GM04503 (cell line): ENCODE measurements at regions not wholly inside any gene's neighbourhood (a gene's known extent, or its start where the extent isn't known, plus 50 kb on each side); places are given as distances from the start of the nearest gene placed in this dataset.

Source experiments
- DNase-seq: peaks from one replicate; pipeline ENCODE4 v3.0.0-alpha.2; 2012; ENCODE audit warnings: low read depth

- no peak for DNase-seq
Observed at GRCh38 chr17:56648321-56648720, 54.8 kb downstream of the NOG start.

- no peak for DNase-seq
Observed at GRCh38 chr17:56648806-56649205, 55.3 kb downstream of the NOG start.

GRCh38 chr17:56652628-56653027 lies 59.1 kb downstream of the NOG start:
- DNase-seq, result no peak

- DNase-seq, result no peak
Observed at GRCh38 chr17:56653877-56654276, 60.4 kb downstream of the NOG start.

- DNase-seq, result no peak
Observed at GRCh38 chr17:56656701-56657327, 63.3 kb downstream of the NOG start.

- DNase-seq, result no peak
Observed at GRCh38 chr17:56658648-56659047, 65.1 kb downstream of the NOG start.

GRCh38 chr17:56659622-56660021 lies 66.1 kb downstream of the NOG start:
- DNase-seq, result no peak

GRCh38 chr17:56661906-56662305 lies 68.4 kb downstream of the NOG start:
- DNase-seq, result no peak

- DNase-seq, result no peak
Observed at GRCh38 chr17:56665864-56666263, 72.4 kb downstream of the NOG start.

- no peak for DNase-seq
Observed at GRCh38 chr17:56667925-56668458, 74.5 kb downstream of the NOG start.

- DNase-seq, result no peak
Observed at GRCh38 chr17:56672195-56672594, 78.7 kb downstream of the NOG start.

- no peak for DNase-seq
Observed at GRCh38 chr17:56674401-56674925, 81.0 kb downstream of the NOG start.

GRCh38 chr17:56675876-56676660 lies 82.6 kb downstream of the NOG start:
- DNase-seq, result no peak

GRCh38 chr17:56676810-56677209 lies 83.3 kb downstream of the NOG start:
- no peak for DNase-seq

- no peak for DNase-seq
Observed at GRCh38 chr17:56678249-56679114, 85.0 kb downstream of the NOG start.

GRCh38 chr17:56679115-56679776 lies 85.7 kb downstream of the NOG start:
- no peak for DNase-seq

- no peak for DNase-seq
Observed at GRCh38 chr17:56679777-56680422, 86.4 kb downstream of the NOG start.

- no peak for DNase-seq
Observed at GRCh38 chr17:56680676-56681075, 87.2 kb downstream of the NOG start.

- peak; percentile 64 for DNase-seq
Observed at GRCh38 chr17:56681561-56682266, 88.2 kb downstream of the NOG start.

- no peak for DNase-seq
Observed at GRCh38 chr17:56688151-56688550, 94.7 kb downstream of the NOG start.
